Glomerular endothelial cell (primary cell): ENCODE measurements at regions not wholly inside any gene's neighbourhood (a gene's known extent, or its start where the extent isn't known, plus 50 kb on each side); places are given as distances from the start of the nearest gene placed in this dataset.

ENCODE experiments used
- DNase-seq: peaks from one replicate; pipeline ENCODE4 v3.0.0-alpha.2; 2011; ENCODE audit warnings: low read depth, low spot score; ENCODE audit errors: extremely low read depth

DNA sequence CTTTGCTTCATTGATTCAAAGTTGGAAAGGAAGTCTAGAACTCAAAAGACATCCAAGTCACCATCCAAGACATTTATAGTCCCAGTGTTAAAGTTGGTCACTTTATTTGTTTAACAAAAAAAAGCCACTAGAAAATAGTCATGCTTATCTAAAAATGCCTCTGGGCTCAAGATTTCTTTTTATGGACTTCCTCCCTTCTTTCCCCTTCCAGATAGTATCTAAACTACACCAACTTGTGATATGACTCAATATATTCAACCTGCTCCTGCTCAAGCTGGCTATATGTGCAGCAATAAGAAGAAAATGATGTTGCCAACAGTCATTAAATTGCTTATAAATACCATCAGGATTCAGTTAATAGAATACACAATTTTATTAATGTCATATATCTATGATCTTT, 1177.1 kb downstream of the FLRT2 start:
- no peak for DNase-seq

DNA sequence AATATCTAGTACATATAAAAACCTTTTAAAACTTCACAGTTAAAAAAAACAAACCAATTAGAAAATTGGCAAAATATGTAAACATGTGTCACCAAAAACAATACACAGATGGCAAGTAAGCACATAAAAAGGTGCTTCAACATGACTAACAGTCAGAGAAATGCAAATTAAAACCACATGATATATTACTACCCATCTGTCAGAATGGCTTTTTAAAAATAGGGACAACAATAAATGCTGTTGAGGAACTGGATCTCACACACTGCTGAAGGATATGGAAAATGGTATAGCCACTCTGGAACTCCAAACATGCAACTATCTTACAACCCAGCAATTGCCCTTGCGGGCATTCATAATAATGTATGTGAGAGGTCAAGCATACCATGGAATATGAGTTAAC, 1153.6 kb downstream of the FLRT2 start:
- no peak for DNase-seq

DNA sequence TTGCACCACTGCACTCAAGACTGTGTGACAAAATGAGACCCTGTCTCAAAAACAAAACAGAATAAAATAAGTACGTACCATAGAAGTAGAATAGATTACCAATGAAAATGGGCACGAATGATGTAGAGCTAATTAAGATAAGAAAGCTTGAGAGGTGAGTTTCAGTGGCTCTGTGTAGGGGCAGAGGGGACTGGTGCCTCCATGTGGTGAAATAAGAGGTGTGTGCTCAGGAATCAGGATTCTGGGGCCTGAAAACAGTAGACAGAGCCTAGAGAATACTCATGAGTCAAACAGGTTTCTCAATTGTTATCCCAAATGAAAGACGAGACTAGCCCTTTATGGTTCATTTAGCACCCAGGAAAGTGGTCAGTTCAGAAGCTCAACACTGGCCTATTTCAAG, 1145.1 kb downstream of the FLRT2 start:
- no peak for DNase-seq

DNA sequence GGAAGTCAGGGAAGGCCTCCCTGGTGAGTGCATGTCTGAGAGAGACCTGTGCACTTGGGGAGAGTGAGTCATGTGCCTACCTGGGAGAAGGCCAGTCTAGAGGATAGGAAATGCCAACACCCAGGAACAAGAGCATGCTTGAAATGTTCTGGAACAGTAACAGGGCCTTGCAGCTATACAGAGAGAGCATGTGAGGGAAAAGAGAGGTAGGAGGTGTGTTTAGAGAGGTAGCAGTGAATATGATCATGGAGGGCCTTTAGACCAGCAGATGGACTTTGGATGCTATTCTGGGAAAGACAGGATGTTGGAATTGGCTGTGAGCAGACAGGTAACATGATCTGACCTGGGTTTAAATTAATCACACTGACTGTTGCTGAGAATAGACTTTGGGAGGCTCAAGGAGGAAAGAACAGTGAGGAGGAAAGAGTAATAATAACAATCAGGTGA, 1143.6 kb downstream of the FLRT2 start:
- DNase-seq: no peak

DNA sequence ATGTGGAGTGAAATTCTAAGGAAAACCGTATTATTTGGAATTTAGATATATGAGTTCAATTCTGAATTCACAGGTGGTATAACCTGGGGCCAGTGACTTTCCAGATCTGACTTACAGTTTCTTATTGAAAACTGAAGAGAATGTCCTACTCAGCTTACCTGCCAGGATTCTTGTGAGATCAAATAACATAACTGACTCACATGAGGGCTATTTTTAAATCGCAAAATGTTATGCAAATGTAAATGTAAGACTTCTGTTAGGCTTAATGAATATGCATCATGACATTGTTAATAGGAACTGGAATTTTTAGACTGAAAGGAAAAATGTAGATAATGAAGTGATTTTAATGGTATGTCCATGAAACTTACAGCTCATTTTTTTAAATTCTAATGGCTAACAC, 1142.1 kb downstream of the FLRT2 start:
- no peak for DNase-seq

DNA sequence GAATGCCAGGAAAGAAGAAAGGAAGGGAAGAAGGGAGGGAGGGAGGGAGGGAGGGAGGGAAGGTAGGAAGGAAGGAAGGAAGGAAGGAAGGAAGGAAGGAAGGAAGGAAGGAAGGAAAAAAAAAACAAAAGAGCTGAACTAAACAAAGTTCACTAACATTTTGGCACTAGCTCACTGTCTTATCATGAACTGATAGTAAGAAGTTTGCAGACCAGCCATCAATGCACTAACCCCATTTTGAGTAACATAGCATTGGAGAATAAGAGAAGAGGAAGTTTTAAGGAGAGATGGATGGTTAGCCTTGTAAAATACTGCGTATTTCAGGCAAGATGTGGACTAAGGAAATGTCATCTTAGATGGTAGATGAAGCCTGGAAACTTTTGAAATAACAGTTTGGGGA, 1136.0 kb downstream of the FLRT2 start:
- no peak for DNase-seq

DNA sequence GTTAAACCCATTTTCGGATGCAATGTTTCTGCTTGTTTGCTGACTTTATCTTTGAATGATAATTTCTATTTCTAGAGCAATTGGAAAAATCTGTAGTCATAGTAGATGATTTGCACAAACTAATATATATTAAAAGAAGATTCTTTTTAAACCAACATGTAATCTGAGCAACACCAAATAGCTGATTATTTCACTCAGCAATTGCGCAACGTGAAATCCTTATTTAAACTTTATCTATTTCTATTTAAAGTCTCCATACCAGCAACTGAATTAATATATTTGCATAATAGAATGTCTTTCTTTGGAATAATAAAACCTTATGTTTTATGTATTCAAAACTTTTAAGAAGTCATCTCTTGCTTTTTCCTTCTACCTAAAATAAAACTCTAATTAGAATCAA, 1132.4 kb downstream of the FLRT2 start:
- DNase-seq: no peak

DNA sequence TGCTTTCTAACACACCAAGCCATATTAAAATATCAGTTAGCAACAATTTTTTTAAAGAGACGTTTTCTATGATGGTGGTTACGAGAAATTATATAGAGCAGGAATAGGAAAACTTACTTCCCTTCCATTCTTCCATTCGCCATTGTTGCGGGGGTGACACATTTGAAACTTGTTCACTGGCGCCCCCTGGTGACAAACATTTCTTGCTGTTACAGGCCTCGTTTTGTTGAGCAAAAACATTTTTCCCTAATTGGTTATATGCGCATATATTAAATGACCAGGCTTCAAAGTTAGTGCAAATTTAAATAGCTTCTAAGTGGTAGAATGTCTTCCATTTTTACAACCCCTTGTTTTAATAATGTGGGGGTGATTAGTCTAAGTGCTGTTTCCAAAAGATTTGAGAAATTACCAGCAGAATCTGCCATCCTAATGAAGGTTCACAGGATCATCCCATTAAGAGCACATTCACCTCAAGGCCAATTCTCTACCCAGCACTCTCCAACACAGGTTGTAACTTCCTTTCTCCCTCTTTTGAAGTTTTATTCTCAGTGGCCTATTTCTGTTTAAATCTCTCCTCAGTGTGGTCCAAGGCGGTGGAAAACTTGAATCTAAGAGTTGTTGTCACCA, 1124.7 kb downstream of the FLRT2 start:
- no peak for DNase-seq

DNA sequence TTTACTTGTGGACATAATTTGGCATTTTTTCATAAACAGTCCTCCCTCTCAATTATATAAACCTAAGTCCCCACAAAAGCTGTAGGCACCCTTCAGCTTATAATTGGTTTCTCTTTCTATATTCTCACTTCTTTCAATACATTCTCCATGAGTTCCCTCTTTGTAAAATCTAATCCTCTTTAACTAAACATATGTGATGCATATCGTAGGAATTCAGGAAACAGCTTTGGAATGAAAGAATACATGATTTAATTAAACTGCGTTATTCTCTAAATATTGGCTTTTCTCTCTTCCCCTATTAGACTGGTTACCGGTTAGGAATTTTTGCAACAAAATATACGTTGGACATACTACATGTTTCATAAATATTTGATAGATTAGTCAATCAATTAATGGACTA, 1122.6 kb downstream of the FLRT2 start:
- no peak for DNase-seq

DNA sequence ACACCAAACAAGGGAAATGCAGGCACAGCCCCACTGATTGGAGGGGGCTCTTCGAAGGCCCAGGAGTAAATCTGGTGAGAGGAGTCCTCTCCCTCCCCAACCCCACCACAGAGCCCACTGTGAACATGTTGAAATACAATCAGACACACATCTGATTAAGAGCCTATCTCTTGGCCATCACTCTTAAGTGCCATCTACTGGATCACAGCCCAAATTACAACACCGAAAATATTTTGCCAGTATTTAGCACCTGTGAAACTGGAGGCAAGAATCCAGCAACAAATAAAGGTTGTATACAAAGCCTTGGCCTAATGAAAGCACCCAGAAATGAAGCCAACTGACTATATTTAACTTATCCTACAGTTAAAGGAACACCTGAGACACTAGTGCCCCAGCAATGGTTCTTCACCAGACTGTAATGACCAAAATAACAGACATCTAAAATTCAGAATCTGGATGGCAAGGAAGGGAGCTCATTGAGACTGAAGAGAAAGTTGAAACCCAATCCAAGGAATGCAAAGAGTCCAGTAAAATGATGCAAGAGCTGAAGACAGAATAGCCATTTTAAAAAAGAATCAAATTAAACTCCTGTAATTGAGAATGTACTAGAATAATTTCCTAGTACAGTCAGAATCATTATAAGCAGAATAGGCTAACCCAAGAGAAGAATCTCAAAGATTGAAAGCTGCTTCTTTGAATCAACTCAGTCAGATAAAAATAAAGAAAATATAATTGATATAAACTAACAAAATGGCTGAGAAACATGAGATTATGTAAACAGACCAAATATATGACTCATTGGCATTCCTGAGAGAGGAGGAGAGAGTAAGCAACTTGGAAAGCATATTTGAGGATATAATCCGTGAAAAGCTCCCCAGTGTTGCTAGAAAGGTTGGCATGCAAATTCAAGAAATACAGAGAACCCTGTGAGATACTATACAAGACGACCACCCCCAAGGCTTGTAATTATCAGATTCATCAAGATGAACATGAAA, 1117.0 kb downstream of the FLRT2 start:
- no peak for DNase-seq

DNA sequence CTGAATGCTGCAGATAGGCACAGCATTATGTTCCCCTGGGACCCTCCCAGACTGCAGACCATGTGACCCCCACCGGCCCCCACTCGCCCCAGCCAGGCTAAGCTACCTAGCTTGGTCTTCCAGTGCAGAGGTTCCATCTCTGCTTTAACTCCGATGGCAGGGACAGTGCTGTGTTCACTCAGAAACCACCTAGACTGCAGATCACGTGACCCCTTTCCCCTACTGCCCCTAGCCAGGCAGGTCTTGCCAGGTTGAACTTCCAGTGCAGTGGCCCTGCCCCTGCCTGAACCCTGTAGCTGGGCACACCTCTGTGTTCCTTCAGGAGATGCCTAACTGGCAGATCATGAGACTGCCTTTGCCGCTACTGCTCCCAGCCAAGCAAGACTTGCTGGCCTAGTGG, 1116.2 kb downstream of the FLRT2 start:
- no peak for DNase-seq

DNA sequence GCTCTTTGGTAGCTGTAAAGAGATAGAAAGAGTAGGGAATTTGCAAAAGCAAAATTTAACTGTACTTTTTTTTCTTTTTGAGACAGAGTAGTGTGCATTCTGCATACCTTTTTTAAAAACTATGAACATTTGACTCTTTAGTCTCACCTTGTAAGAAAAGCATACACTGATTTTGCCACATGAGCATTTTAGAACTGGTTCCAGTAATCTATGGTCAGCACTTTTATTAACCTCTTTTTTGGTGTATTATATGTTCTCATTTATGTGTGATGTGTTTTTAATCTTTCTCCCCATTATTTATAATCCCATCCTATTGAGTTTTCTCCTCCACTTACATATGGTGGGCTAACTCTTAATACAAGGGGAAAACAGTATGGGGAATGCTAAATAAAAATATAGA, 1111.4 kb downstream of the FLRT2 start:
- no peak for DNase-seq

DNA sequence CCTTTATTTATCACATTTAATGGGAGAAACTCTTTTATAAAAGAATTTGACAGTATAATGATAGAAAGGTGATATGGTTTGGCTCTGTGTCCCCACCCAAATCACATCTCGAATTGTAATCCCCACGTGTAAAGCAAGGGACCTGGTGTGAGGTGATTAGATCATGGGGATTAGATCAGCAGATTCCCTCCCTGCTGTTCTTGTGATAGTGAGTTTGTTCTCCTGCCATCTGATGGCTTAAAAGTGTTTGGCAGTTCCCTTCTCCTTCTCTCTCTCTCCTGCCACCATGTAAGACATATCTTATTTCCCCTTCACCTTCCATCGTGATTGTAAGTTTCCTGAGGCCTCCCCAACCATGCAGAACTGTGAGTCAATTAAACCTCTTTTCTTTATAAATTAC, 1110.3 kb downstream of the FLRT2 start:
- DNase-seq: no peak

DNA sequence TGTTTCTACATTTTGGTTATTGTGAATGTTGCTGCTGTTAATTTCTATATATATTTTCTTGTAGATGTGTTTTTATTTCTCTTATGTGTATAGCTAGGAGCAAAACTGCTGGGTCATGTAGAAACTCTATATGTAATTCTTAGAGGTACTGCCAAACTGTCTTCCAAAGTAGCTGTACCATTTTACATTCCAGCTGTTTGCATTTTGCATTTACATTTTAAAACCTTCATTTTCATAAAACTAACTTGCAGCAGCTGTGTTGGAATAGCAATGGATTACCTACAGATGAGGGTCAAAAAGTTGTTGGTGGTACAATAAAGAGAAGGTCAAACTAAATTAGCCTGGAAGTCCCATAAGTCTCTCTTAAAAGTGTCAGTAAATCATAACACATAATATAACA, 1109.7 kb downstream of the FLRT2 start:
- no peak for DNase-seq

DNA sequence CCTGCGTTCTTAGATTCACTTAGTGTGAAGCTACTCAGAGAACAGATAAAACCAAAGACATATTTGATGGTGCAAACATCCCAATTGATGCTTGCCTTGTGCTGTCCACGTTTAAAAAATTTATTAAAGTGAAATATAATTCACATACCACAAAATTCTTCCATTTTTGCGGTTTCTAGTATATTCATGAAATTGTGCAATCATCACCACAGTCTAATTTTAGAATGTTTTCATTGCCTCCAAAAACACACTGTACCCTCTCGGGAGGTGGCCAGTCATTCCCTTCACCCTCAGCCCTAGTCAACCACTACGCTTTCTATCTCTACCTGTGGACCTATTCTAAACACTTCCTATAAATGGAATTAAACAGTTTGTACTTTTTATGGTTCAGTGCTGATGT, 1109.2 kb downstream of the FLRT2 start:
- no peak for DNase-seq

DNA sequence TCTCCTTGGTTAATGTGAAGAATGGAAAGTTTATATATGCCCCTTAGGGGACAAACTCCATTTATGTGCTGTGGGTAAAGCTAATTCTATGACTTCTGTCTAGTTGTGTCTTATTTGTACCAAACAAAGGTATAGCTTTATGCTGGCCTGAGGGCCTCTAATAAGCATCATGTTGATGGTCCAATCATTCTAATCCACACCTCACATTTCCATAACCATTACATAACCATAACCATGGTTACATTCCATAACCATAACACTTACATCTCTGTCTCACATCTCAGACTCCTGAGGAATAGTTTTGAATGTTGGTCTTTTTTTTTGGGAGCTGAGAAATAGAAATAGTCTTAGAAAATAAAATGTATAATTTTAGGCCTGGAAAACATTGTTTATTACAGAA, 1097.1 kb downstream of the FLRT2 start:
- DNase-seq: no peak

DNA sequence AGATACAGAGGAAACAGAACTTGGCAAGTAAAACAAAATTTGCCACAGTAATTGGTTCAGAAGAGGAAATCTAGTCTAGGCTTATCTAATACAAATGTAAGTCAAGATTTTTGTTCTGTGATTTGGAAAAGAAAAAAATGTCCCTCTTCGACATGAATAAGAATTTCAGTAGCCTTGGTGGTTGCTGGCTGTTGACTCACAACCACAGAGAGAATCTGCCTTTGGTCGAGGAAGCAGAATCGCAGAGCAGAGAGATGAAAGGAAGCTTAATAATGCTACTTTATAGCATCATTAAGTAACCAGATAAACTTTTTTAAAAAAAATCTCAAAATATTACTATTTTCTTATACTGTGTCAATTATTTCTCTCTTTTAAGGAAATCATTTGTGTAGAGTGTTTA, 1096.6 kb downstream of the FLRT2 start:
- no peak for DNase-seq

DNA sequence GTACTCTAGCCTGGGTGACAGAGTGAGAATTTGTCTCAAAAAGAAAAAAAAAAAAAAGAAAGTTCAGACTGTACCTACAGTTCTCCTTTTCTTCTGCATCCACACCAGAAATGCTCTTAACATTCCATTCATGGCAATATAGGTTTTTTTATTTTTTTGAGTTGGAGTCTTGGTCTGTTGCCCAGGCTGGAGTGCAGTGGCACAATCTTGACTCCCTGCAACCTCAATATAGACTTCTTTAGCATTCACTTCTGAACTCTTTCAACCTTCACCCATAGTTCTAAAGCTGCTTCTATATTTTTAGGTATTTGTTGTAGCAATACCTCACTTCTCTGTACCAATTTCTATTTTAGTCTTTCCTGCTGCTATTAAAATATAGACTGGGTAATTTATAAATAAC, 1095.7 kb downstream of the FLRT2 start:
- DNase-seq: no peak

DNA sequence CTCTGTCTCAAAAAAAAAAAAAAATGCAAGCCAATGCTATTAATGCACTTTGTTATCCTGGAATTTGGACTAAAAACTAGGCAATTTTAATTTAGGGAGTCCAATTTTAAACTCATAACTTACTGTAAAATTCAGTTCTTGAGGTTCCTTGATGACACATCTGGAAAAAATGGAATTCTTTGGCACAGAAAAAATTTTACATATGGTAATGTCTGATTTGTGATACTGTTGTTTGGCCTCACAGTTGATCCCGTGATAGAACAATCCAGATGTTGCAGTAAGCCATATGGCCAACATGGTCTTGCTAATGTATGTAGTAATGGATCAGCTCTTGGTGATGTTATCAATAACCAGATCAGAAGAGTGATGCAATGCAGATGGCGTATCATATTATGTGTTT, 1089.8 kb downstream of the FLRT2 start:
- no peak for DNase-seq

DNA sequence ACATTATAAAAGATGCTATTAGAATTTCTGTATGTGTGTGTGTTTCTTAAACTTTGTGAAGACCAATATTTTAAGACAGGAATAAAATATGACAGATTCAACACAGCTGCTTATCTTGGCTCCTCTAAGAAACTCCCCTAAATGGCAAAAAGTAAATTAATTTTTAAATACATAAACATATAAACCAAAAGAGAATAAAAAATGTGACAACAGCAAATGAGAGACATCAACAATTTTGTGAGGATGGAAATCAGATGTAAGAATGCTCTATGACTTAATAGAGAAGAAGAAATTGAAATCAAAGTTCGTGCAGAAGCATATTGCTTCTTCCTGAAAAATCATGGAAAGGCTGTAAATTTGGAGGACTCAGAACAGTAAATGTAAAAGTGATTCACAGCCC, 1083.8 kb downstream of the FLRT2 start:
- DNase-seq: no peak

DNA sequence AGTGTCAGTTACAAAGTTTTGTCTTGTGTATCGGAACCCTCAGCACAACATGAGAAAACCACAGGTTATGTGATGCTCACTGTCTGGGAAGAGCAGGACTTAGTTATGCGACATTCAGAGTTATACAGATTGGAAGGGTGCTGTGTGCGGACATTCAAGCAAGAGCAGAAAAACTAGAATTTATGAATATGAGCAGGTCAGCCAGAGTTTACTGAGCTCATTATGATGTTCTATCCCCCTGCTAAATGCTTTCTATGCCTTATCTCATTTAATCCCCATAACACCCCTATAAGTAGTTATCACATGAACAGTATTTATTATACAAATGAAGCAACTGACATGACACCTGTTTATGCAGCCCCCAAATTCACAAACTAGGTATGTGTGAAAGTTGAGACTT, 1083.2 kb downstream of the FLRT2 start:
- no peak for DNase-seq

DNA sequence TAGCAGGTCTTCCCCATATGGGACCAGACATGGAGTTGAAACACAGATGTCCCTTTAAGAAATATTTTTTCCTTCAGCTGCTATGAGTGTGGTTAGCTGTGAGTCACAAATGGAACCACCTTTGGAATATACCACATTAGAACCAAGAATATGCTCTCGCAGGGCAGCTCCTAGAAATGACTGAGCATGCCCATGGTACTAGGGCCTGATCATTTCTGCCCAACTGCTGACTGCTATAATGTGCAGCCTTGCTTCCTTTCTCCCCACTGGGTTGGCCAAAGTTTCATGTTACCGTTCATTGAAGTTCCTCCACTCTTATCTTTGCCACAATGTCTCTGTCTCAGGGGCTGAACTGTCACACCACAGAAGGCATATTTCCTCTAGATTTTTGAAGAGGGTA, 1074.6 kb downstream of the FLRT2 start:
- DNase-seq: no peak
